ENCODE measurements at regions not wholly inside any gene's neighbourhood (a gene's known extent, or its start where the extent isn't known, plus 50 kb on each side); places are given as distances from the start of the nearest gene placed in this dataset.

GRCh38 chr16:60346256-60346655 lies 1612.1 kb upstream of the GOT2 start:
- Histone ChIP-seq H3K4me3 (no peak overlapping the region), H3K9ac (no peak overlapping the region), H3K27me3 (no peaks in the 10 kb centered on the region), H3K4me2 (no peak overlapping the region), H3K27ac (no peak overlapping the region), H3K9me3 (no peaks in the 10 kb centered on the region), H4K20me1 (no peaks in the 10 kb centered on the region), H3K4me1 (no peaks in the 10 kb centered on the region), H3K36me3 (no peaks in the 10 kb centered on the region)
- TF ChIP-seq Cebpa-rat (IDR thresholded peaks at IDR 0.05): no peak

- no peak overlapping the region for H3K4me3 ChIP-seq
- H3K27me3 ChIP-seq: no peaks in the 10 kb centered on the region
- no peak overlapping the region for H3K4me2 ChIP-seq
- H4K20me1 ChIP-seq: no peaks in the 10 kb centered on the region
- H3K36me3 ChIP-seq: no peaks in the 10 kb centered on the region
- no peaks in the 10 kb centered on the region for H3K4me1 ChIP-seq
- peaks cover 2% of the 10 kb centered on the region; the same call in 1 of the 2 replicates for H3K9me3 ChIP-seq
- no peak for TF ChIP-seq Cebpa-rat (IDR thresholded peaks at IDR 0.05)
- no peak overlapping the region for H3K9ac ChIP-seq
- no peak overlapping the region for H3K27ac ChIP-seq
Observed at GRCh38 chr16:60337671-60338070, 1603.6 kb upstream of the GOT2 start.

- no peaks in the 10 kb centered on the region for H3K36me3 ChIP-seq
- no peaks in the 10 kb centered on the region for H4K20me1 ChIP-seq
- H3K4me2 ChIP-seq: no peak overlapping the region
- no peaks in the 10 kb centered on the region for H3K27me3 ChIP-seq
- no peak overlapping the region for H3K4me3 ChIP-seq
- no peak overlapping the region for H3K27ac ChIP-seq
- H3K9ac ChIP-seq: no peak overlapping the region
- H3K9me3 ChIP-seq: peaks cover 7% of the 10 kb centered on the region; the same call in 1 of the 2 replicates
- peak; percentile 59; the same call in 1 of the 2 replicates for TF ChIP-seq Cebpa-rat (IDR thresholded peaks at IDR 0.05)
- no peaks in the 10 kb centered on the region for H3K4me1 ChIP-seq
Observed at GRCh38 chr16:60331168-60331567, 1597.1 kb upstream of the GOT2 start.

DNA sequence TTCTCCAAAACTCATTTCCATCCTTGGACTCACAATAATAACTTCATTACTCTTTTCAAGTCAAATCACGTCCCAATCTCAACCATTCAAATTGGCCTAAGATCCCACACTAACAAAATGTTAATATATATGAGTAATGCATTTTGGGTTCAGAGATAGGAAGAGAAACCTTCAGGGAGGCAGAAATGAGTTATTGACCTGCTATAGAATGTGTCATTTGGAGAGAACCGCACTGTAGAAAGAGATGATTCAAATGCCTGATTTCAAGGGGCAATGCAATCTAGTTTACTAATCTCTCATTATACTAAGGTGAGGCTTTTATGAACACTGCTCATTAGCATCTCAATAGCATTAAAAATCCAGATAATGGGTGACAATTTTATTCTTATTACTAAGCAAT lies 1595.0 kb upstream of the GOT2 start:
- H3K4me1 ChIP-seq: no peaks in the 10 kb centered on the region
- H3K4me2 ChIP-seq: no peak overlapping the region
- no peaks in the 10 kb centered on the region for H3K36me3 ChIP-seq
- no peaks in the 10 kb centered on the region for H4K20me1 ChIP-seq
- no peak overlapping the region for H3K27ac ChIP-seq
- no peak overlapping the region for H3K4me3 ChIP-seq
- peaks cover 7% of the 10 kb centered on the region; the same call in 1 of the 2 replicates for H3K9me3 ChIP-seq
- no peak for TF ChIP-seq Cebpa-rat (IDR thresholded peaks at IDR 0.05)
- H3K27me3 ChIP-seq: no peaks in the 10 kb centered on the region
- no peak overlapping the region for H3K9ac ChIP-seq

GRCh38 chr16:60328152-60328551 lies 1594.0 kb upstream of the GOT2 start:
- TF ChIP-seq Cebpa-rat (IDR thresholded peaks at IDR 0.05): no peak
- Histone ChIP-seq H3K4me3 (no peak overlapping the region), H3K9me3 (peaks cover 7% of the 10 kb centered on the region; the same call in 1 of the 2 replicates), H3K4me1 (no peaks in the 10 kb centered on the region), H3K36me3 (no peaks in the 10 kb centered on the region), H4K20me1 (no peaks in the 10 kb centered on the region), H3K9ac (no peak overlapping the region), H3K27me3 (no peaks in the 10 kb centered on the region), H3K4me2 (no peak overlapping the region), H3K27ac (no peak overlapping the region)

DNA sequence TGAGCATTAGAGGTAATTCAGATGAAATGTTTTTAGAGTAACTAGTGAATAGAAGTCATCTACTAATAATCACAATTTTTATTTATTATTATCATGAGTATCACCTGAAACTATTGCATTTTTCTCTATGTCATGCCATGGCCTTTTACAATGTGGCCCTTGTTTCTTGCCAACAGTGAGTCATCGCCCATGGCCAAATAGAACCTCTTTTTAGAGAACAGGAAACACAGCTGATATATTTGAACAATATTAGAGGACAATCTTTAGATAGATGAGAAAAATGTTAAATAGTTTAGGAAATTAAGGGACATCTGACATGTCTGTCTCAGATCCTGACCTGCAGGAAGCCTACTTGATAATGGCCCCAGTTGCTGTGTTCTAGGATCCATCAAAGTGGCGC lies 1584.4 kb upstream of the GOT2 start:
- Histone ChIP-seq H3K4me3 (no peak overlapping the region), H3K9me3 (no peaks in the 10 kb centered on the region), H3K9ac (no peak overlapping the region), H3K27ac (no peak overlapping the region), H3K36me3 (no peaks in the 10 kb centered on the region), H3K4me1 (no peaks in the 10 kb centered on the region), H3K27me3 (no peaks in the 10 kb centered on the region), H3K4me2 (no peak overlapping the region), H4K20me1 (no peaks in the 10 kb centered on the region)
- no peak for TF ChIP-seq Cebpa-rat (IDR thresholded peaks at IDR 0.05)

GRCh38 chr16:60310846-60311445 lies 1576.8 kb upstream of the GOT2 start:
- H3K4me1 ChIP-seq: no peaks in the 10 kb centered on the region
- no peaks in the 10 kb centered on the region for H4K20me1 ChIP-seq
- no peaks in the 10 kb centered on the region for H3K27me3 ChIP-seq
- no peak overlapping the region for H3K9ac ChIP-seq
- H3K36me3 ChIP-seq: no peaks in the 10 kb centered on the region
- TF ChIP-seq Cebpa-rat (IDR thresholded peaks at IDR 0.05): no peak
- H3K4me3 ChIP-seq: no peak overlapping the region
- no peak overlapping the region for H3K27ac ChIP-seq
- no peaks in the 10 kb centered on the region for H3K9me3 ChIP-seq
- no peak overlapping the region for H3K4me2 ChIP-seq

GRCh38 chr16:60304720-60305119 lies 1570.6 kb upstream of the GOT2 start:
- no peak for TF ChIP-seq Cebpa-rat (IDR thresholded peaks at IDR 0.05)
- Histone ChIP-seq H3K27ac (no peak overlapping the region), H3K9me3 (no peaks in the 10 kb centered on the region), H3K4me2 (no peak overlapping the region), H3K27me3 (no peaks in the 10 kb centered on the region), H3K36me3 (no peaks in the 10 kb centered on the region), H4K20me1 (no peaks in the 10 kb centered on the region), H3K9ac (no peak overlapping the region), H3K4me3 (no peak overlapping the region), H3K4me1 (no peaks in the 10 kb centered on the region)

DNA sequence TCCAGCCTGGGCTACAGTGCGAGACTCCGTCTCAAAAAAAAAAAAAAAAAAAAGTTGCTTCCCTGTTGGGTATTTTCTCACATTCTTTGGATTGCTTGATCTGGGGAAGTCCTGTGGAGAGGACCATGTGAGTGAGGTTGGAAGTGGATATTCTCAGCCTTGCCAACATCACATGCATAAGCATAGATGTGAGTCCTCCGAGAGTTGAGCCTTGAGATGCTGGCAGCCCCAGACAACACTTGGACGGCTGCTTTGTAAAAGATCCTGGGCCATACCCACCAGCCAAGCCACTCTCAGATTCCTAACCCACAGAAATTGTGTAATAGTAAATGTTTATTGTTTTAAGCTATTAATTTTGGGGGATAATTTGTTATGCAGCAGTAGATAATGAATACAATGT lies 1570.0 kb upstream of the GOT2 start:
- Histone ChIP-seq H3K36me3 (no peaks in the 10 kb centered on the region), H4K20me1 (no peaks in the 10 kb centered on the region)
- TF ChIP-seq Cebpa-rat (IDR thresholded peaks at IDR 0.05): no peak

GRCh38 chr16:60302676-60303075 lies 1568.6 kb upstream of the GOT2 start:
- Histone ChIP-seq H3K9ac (no peak overlapping the region), H3K36me3 (no peaks in the 10 kb centered on the region), H3K9me3 (no peaks in the 10 kb centered on the region), H3K4me3 (no peak overlapping the region), H3K27ac (no peak overlapping the region), H3K27me3 (no peaks in the 10 kb centered on the region), H4K20me1 (no peaks in the 10 kb centered on the region), H3K4me2 (no peak overlapping the region), H3K4me1 (no peaks in the 10 kb centered on the region)
- TF ChIP-seq Cebpa-rat (IDR thresholded peaks at IDR 0.05): no peak

More for the DNA sequence above, 1570.0 kb upstream of the GOT2 start:
- H3K27ac ChIP-seq: no peak overlapping the region
- H3K4me1 ChIP-seq: no peaks in the 10 kb centered on the region
- no peak overlapping the region for H3K4me3 ChIP-seq
- H3K9me3 ChIP-seq: no peaks in the 10 kb centered on the region
- no peaks in the 10 kb centered on the region for H3K27me3 ChIP-seq
- H3K9ac ChIP-seq: no peak overlapping the region
- H3K4me2 ChIP-seq: no peak overlapping the region

DNA sequence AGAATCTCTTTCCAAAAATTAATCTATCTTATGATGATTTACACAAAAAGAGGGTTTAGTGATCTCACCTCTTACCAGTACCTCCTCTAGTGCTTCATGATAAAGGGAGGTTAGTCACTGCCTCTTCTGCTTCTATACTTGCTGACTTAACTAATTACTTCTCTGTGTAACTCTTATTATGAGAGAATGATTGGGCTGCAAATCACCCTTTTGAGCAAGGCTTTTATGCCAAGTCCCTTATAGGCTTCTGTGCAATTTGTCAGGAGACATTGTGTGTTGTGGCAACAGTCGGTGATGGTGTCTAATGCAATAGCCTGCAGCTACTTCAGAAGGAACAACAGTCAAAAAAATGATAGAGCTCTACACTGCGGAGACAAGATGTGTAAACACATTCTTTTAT lies 1568.1 kb upstream of the GOT2 start:
- Histone ChIP-seq H3K4me3 (no peak overlapping the region), H4K20me1 (no peaks in the 10 kb centered on the region), H3K36me3 (no peaks in the 10 kb centered on the region), H3K9ac (no peak overlapping the region), H3K27ac (no peak overlapping the region), H3K4me1 (no peaks in the 10 kb centered on the region), H3K27me3 (no peaks in the 10 kb centered on the region), H3K9me3 (no peaks in the 10 kb centered on the region), H3K4me2 (no peak overlapping the region)
- TF ChIP-seq Cebpa-rat (IDR thresholded peaks at IDR 0.05): no peak
